ENCODE measurements at regions not wholly inside any gene's neighbourhood (a gene's known extent, or its start where the extent isn't known, plus 50 kb on each side); places are given as distances from the start of the nearest gene placed in this dataset.

DNA sequence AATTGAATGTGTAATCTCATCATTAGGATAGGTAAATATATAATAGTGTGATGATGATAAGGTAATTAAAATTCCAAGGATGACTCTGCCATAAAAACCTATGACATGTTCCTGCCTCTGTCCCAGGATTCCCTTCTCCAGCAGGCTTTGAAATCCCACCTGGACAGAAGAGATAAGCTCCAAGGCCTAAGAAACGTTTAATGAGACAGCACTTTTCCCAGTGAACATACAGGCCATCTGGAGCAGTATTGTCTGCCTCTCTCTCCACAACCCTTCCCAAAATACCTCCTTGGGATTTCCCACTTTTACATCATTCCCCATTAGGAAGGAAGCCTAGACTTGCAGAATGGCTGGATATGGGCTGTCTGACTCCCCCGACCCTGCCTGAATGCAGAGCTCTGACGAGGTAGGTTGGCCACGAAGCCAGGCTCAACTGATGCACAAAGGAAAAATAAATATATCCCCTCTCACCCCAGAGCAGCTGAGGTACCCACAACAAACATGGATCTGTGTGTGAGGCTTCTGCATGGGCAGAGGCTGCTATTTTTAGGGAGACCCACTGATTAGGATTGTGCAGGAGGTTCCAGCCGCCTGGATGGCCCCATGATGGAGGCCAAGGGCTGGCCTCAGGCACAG, 71.0 kb downstream of the TMPRSS5 start:
- no peak for DNase-seq (ENCODE audit: low read depth)

GRCh38 chr11:113632981-113633380, 73.1 kb downstream of the TMPRSS5 start:
- peak; percentile 45 for DNase-seq (ENCODE audit: low read depth)

GRCh38 chr11:113629562-113629961, 76.5 kb downstream of the TMPRSS5 start:
- DNase-seq (ENCODE audit: low read depth), result no peak

- no peak for DNase-seq (ENCODE audit: low read depth)
These were observed 77.2 kb downstream of the TMPRSS5 start for GRCh38 chr11:113628912-113629311.

- DNase-seq (ENCODE audit: low read depth), result no peak
These were observed 78.2 kb downstream of the TMPRSS5 start for GRCh38 chr11:113627946-113628345.

GRCh38 chr11:113627297-113627696, 78.8 kb downstream of the TMPRSS5 start:
- no peak for DNase-seq (ENCODE audit: low read depth)

GRCh38 chr11:113626736-113627135, 79.4 kb downstream of the TMPRSS5 start:
- no peak for DNase-seq (ENCODE audit: low read depth)

GRCh38 chr11:113623114-113623513, 83.0 kb downstream of the TMPRSS5 start:
- no peak for DNase-seq (ENCODE audit: low read depth)

DNA sequence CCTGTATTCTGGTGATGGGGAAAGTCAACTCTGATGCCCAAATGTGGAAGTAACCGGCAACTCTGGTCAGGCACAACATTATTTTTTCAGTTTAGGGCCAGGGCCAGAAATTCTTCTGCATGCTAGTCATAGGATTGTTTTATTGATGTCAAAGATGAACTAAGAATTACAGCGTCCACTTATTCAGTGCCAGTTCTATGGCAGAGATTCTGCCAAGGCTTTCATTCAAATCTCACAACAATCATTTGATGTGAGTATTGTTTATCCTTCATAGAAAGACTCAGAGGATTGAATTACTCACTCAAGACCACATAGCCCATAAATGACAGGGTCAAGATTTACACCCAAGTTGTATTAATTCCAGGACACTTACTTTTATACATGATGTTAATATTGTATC, 87.7 kb downstream of the TMPRSS5 start:
- peak; percentile 55 for DNase-seq (ENCODE audit: low read depth)

DNA sequence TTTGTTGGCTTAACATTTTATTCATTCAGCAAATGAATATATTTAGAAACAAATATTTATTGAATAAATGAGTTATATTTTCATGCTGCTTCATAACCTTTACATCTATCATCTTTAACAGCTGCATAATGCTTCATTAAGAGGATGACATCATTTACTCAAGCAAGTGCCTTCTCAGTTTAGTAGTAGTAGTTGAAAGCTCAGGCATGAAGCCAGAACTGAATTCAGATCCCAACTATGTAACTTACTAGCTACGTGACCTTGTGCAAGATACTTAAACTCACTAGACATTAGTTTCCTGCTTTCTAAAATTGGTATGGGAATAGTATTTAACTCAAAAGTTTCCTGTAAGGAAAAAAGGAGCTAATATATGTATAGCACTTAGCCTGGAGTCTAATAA, 90.3 kb downstream of the TMPRSS5 start:
- no peak for DNase-seq (ENCODE audit: low read depth)

GRCh38 chr11:113615098-113615497, 91.0 kb downstream of the TMPRSS5 start:
- no peak for DNase-seq (ENCODE audit: low read depth)

DNA sequence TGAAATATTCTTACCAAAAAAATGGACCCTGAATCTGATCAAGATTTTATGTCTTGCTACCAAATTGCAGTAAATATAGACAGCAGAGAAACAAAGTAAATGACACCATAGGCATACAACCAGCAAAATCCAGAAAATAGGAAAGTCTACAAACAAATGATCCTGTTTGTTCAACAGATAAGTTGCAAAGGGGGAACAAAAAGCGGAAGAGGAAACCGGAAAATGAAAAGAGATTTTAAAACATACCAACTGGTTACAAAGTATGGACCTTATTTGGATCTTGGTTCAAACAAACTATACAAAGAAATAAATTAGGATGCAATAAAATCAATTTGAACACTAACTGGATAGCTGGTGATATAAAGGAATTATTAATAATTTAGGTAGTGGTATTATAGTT, 92.0 kb downstream of the TMPRSS5 start:
- DNase-seq (ENCODE audit: low read depth), result no peak

DNA sequence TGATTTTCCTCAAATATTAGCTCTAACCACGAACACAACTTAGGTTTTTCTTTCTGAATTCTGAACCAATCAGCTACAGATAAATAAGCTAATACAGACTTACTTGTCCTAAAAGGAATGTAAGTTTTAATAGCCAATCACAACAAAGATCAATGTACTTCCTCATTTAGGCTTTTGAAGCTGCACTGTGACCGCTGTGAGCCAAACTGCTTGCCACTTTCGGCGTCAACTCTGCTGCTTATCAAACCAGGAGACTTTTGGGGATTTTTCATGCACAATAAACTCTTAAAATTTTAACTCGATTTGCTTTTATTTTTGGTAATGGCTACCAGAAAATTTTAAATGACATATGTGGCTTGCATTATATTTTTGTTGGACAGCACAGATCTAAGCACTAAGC, 92.5 kb downstream of the TMPRSS5 start:
- no peak for DNase-seq (ENCODE audit: low read depth)

DNA sequence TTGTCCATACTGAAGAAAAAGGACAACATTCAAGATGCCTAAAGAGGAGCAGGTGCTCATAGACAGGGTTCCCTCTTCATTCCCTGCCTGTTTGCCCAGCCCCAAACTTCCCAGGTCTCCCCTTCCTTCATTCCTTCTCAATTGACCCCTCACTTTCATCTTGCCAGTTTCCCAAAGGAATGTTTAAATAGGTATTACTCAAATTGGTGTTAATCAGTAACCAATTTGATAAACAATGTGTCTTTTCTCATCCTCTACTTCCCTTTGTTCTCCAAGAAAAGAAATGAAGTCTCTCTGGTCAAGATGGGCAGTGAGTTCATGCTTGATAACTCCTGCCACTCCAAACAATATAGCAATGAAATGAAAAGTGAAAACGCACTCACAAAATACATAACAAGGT, 101.9 kb downstream of the TMPRSS5 start:
- no peak for DNase-seq (ENCODE audit: low read depth)

GRCh38 chr11:113603277-113604059, 102.6 kb downstream of the TMPRSS5 start:
- DNase-seq (ENCODE audit: low read depth), result no peak

DNA sequence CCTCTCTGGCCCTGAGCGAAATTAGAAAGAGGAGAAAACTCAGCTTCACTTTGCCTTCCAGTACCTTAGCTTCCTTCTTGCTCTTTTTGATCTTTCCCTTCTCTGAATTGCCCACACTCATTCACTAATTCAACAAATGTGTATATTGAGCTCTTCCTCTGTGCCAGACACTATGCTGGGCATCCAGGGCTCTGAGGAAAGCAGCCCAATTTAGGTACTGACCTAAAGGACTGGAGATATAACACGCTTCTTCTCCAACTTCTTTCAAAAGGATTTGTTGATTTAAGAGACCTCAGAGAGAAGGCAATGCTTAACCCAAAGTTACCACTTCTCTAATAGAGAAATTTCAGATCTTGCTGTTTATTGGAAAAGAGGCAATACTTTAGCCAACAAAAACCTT, 103.6 kb downstream of the TMPRSS5 start:
- no peak for DNase-seq (ENCODE audit: low read depth)

DNA sequence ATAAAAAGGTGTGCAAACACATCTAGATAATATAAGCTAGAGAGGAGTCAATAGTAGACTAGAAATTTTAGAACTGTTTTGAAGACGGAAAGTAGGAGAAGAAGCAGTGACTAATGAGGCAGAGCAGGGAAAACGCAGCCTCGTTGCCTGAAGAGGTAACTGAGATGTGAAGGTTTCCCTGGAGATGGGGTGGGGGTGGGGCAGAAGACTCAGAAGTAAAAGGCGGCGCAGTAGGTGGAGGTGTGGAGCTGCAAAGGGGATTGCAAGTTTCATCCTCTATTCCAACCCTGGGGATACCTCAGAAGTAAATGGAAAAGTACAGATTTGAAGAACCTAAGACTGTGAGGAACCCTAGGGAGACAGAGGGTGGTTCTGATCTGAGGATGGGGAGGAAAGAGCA, 109.5 kb downstream of the TMPRSS5 start:
- DNase-seq (ENCODE audit: low read depth), result no peak

- DNase-seq (ENCODE audit: low read depth), result no peak
These were observed 110.1 kb downstream of the TMPRSS5 start for GRCh38 chr11:113595810-113596594.

DNA sequence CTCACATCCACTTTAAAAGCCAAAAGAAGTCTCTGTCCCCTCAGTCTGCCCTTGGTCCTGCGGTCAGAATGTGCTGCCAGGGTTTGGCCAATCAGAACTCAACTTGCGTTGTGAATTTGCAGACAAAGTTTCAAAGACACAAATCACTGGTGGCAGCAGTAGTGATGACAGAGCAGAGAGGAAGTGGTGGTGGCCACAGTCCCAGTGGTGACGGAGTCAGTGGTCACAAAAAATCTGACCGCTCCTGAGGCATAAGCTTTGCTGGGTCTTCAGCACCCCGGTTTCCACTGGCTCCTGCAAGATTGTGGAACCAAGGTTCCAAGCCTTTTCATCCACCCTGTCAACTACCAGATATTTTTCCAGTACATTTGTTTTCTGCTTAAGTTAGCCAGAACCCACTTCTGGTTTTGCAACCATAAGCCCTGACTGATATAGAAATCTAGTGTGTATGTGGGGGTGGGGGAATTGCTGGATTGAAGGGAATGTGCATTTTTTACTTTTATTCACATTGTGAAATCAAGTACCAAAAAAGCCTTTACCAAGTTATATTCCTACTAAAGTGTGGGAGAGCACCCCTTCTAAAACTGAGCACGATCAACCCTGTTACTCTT, 112.3 kb downstream of the TMPRSS5 start:
- peak; percentile 40 for DNase-seq (ENCODE audit: low read depth)

DNA sequence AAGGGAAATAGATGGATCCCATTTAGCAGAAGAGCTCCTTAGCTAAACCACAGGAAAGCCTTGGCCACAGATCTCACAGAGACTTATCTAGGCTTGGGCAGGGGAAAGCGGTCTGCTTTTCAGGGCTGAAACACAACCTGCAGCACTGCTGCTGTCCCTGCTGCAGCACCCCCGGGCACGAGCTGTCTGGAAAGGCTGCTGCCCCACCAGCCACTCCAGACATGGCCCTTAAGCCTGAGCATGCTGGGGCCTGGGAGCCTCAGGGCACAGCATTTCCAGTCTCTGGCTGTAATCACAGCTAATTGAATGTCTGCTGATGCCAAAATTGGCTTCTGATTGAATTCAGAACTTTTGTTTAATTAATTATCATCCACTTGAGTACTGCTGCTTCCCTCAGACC, 115.0 kb downstream of the TMPRSS5 start:
- DNase-seq (ENCODE audit: low read depth), result no peak

- peak; percentile 45 for DNase-seq (ENCODE audit: low read depth)
These were observed 112.1 kb upstream of the DRD2 start for GRCh38 chr11:113587308-113587739.

DNA sequence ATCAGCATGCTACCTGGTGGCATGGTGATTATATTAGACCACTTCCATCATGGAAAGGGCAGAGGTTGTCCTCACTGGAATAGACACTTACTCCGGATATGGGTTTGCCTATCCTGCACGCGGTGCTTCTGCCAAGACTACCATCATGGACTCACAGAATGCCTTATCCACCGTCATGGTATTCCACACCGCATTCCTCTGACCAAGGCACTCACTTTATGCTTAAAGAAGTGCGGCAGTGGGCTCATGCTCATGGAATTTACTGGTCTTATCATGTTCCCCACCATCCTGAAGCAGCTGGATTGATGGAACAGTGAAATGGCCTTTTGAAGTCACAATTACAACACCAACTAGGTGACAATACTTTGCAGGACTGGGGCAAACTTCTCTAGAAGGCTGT, 109.2 kb upstream of the DRD2 start:
- DNase-seq (ENCODE audit: low read depth), result no peak

All from Daoy (cell line).